ENCODE measurements at regions not wholly inside any gene's neighbourhood (a gene's known extent, or its start where the extent isn't known, plus 50 kb on each side); places are given as distances from the start of the nearest gene placed in this dataset.
"Not testable (repeated sequence)": the region's sequence is repeated elsewhere in the genome, so short reads cannot be mapped to it uniquely, and the experiment has no call there.

DNA sequence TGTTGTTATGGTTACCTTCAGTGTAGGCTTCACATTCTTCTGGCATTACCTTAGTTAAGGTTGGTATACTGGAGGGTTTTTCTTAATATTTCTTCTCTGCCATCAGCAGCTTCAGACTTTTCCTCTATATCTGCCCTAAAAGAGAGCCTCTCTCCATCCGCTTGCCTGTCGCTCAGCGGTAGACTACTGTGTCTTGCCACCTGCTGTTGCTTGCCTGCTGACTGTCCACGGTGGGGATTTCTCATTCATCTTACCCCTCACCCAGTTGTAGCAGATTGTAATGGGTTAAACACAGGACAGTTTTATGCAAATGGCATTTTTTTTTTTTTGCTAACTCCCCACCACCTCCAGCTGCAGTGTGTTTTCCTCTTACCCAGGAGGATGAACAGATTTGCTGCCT, 577.2 kb downstream of the SLITRK5 start:
- Histone ChIP-seq H3K27me3 (ENCODE audit: control insufficient read depth, insufficient read depth, low read length) (no peaks in the 10 kb centered on the region), H3K4me1 (ENCODE audit: control insufficient read depth, insufficient read depth, low read length) (peaks cover 8% of the 10 kb centered on the region), H3K4me3 (ENCODE audit: low read depth, low read length) (no peak overlapping the region), H3K36me3 (ENCODE audit: control insufficient read depth, insufficient read depth, low read length) (no peaks in the 10 kb centered on the region), H3K9ac (ENCODE audit: low read depth, low read length) (no peak overlapping the region), H3K9me3 (ENCODE audit: control insufficient read depth, insufficient read depth, low read length) (no peaks in the 10 kb centered on the region)

- no peaks in the 10 kb centered on the region for H3K27me3 ChIP-seq (ENCODE audit: control insufficient read depth, insufficient read depth, low read length)
- H3K9me3 ChIP-seq (ENCODE audit: control insufficient read depth, insufficient read depth, low read length): no peaks in the 10 kb centered on the region
- no peaks in the 10 kb centered on the region for H3K36me3 ChIP-seq (ENCODE audit: control insufficient read depth, insufficient read depth, low read length)
- H3K9ac ChIP-seq (ENCODE audit: low read depth, low read length): no peak overlapping the region
- H3K4me3 ChIP-seq (ENCODE audit: low read depth, low read length): no peak overlapping the region
- H3K4me1 ChIP-seq (ENCODE audit: control insufficient read depth, insufficient read depth, low read length): no peaks in the 10 kb centered on the region
These were observed 586.5 kb downstream of the SLITRK5 start for GRCh38 chr13:88257706-88258105.

GRCh38 chr13:88263808-88264207, 592.6 kb downstream of the SLITRK5 start:
- Histone ChIP-seq H3K9me3 (ENCODE audit: control insufficient read depth, insufficient read depth, low read length) (no peaks in the 10 kb centered on the region), H3K9ac (ENCODE audit: low read depth, low read length) (no peak overlapping the region), H3K4me3 (ENCODE audit: low read depth, low read length) (no peak overlapping the region), H3K36me3 (ENCODE audit: control insufficient read depth, insufficient read depth, low read length) (no peaks in the 10 kb centered on the region), H3K27me3 (ENCODE audit: control insufficient read depth, insufficient read depth, low read length) (no peaks in the 10 kb centered on the region), H3K4me1 (ENCODE audit: control insufficient read depth, insufficient read depth, low read length) (no peaks in the 10 kb centered on the region)

- H3K27me3 ChIP-seq (ENCODE audit: control insufficient read depth, insufficient read depth, low read length): no peaks in the 10 kb centered on the region
- H3K9me3 ChIP-seq (ENCODE audit: control insufficient read depth, insufficient read depth, low read length): peaks cover 6% of the 10 kb centered on the region
- no peaks in the 10 kb centered on the region for H3K4me1 ChIP-seq (ENCODE audit: control insufficient read depth, insufficient read depth, low read length)
These were observed 610.7 kb downstream of the SLITRK5 start for GRCh38 chr13:88281841-88282240.

GRCh38 chr13:88285329-88285728, 614.2 kb downstream of the SLITRK5 start:
- Histone ChIP-seq H3K36me3 (ENCODE audit: control insufficient read depth, insufficient read depth, low read length) (no peaks in the 10 kb centered on the region), H3K4me1 (ENCODE audit: control insufficient read depth, insufficient read depth, low read length) (no peaks in the 10 kb centered on the region), H3K4me3 (ENCODE audit: low read depth, low read length) (no peak overlapping the region), H3K9ac (ENCODE audit: low read depth, low read length) (no peak overlapping the region), H3K9me3 (ENCODE audit: control insufficient read depth, insufficient read depth, low read length) (peaks cover 6% of the 10 kb centered on the region), H3K27me3 (ENCODE audit: control insufficient read depth, insufficient read depth, low read length) (no peaks in the 10 kb centered on the region)

More at GRCh38 chr13:88281841-88282240, 610.7 kb downstream of the SLITRK5 start:
- Histone ChIP-seq H3K4me3 (ENCODE audit: low read depth, low read length) (no peak overlapping the region), H3K36me3 (ENCODE audit: control insufficient read depth, insufficient read depth, low read length) (no peaks in the 10 kb centered on the region), H3K9ac (ENCODE audit: low read depth, low read length) (no peak overlapping the region)

- H3K27me3 ChIP-seq (ENCODE audit: control insufficient read depth, insufficient read depth, low read length): no peaks in the 10 kb centered on the region
- no peaks in the 10 kb centered on the region for H3K36me3 ChIP-seq (ENCODE audit: control insufficient read depth, insufficient read depth, low read length)
- no peaks in the 10 kb centered on the region for H3K4me1 ChIP-seq (ENCODE audit: control insufficient read depth, insufficient read depth, low read length)
- no peak overlapping the region for H3K4me3 ChIP-seq (ENCODE audit: low read depth, low read length)
- H3K9me3 ChIP-seq (ENCODE audit: control insufficient read depth, insufficient read depth, low read length): peaks cover 6% of the 10 kb centered on the region
- H3K9ac ChIP-seq (ENCODE audit: low read depth, low read length): no peak overlapping the region
These were observed 617.2 kb downstream of the SLITRK5 start for GRCh38 chr13:88288326-88288725.

GRCh38 chr13:88291731-88292130, 620.6 kb downstream of the SLITRK5 start:
- H3K9me3 ChIP-seq (ENCODE audit: control insufficient read depth, insufficient read depth, low read length); H3K4me3 ChIP-seq (ENCODE audit: low read depth, low read length); H3K9ac ChIP-seq (ENCODE audit: low read depth, low read length); H3K27me3 ChIP-seq (ENCODE audit: control insufficient read depth, insufficient read depth, low read length); H3K4me1 ChIP-seq (ENCODE audit: control insufficient read depth, insufficient read depth, low read length); H3K36me3 ChIP-seq (ENCODE audit: control insufficient read depth, insufficient read depth, low read length): not testable (repeated sequence)

DNA sequence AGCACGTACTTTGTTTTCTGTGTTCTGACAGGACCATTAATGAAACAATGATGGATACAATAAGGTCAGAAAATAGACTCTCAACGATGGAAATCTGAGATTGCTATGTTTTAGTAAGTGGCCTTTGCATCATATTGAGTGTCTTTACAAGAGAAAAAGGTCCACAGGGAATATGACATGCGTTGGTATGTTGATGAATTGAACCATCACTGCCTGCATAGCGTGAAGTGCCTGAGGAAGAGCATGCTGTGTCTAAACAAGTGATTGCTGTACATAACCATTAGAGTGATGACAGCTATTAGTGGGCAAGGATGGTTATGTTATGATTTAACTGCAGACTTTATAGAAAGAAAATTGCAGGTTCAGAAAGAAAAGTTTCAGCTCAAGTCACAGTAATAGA, 623.2 kb downstream of the SLITRK5 start:
- Histone ChIP-seq H3K4me3 (ENCODE audit: low read depth, low read length) (no peak overlapping the region), H3K9me3 (ENCODE audit: control insufficient read depth, insufficient read depth, low read length) (no peaks in the 10 kb centered on the region)

DNA sequence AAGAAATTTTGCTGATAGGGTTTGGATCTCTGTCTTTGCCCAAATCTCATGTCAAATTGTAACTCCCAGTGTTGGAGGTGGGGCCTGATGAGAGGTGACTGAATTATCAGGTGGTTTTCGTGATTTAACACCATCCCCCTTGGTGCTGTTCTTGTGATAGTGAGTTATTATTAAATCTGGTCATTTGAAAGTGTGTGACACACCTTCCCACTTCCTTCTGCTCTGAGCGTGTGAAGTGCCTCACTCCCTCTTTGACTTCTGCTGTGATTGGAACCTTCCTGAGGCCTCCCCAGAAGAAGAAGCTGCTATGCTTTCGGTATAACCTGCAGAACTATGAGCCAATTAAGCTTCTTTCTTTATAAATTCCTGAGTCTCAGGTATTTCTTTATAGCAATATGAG, 632.0 kb downstream of the SLITRK5 start:
- no peaks in the 10 kb centered on the region for H3K36me3 ChIP-seq (ENCODE audit: control insufficient read depth, insufficient read depth, low read length)
- no peaks in the 10 kb centered on the region for H3K27me3 ChIP-seq (ENCODE audit: control insufficient read depth, insufficient read depth, low read length)
- H3K4me1 ChIP-seq (ENCODE audit: control insufficient read depth, insufficient read depth, low read length): no peaks in the 10 kb centered on the region
- no peaks in the 10 kb centered on the region for H3K9me3 ChIP-seq (ENCODE audit: control insufficient read depth, insufficient read depth, low read length)
- H3K4me3 ChIP-seq (ENCODE audit: low read depth, low read length): no peak overlapping the region
- no peak overlapping the region for H3K9ac ChIP-seq (ENCODE audit: low read depth, low read length)

More for the DNA sequence above, 623.2 kb downstream of the SLITRK5 start:
- no peaks in the 10 kb centered on the region for H3K4me1 ChIP-seq (ENCODE audit: control insufficient read depth, insufficient read depth, low read length)
- H3K27me3 ChIP-seq (ENCODE audit: control insufficient read depth, insufficient read depth, low read length): no peaks in the 10 kb centered on the region
- H3K36me3 ChIP-seq (ENCODE audit: control insufficient read depth, insufficient read depth, low read length): no peaks in the 10 kb centered on the region
- H3K9ac ChIP-seq (ENCODE audit: low read depth, low read length): no peak overlapping the region

GRCh38 chr13:88303605-88304004, 632.4 kb downstream of the SLITRK5 start:
- Histone ChIP-seq H3K36me3 (ENCODE audit: control insufficient read depth, insufficient read depth, low read length) (no peaks in the 10 kb centered on the region), H3K27me3 (ENCODE audit: control insufficient read depth, insufficient read depth, low read length) (no peaks in the 10 kb centered on the region), H3K4me1 (ENCODE audit: control insufficient read depth, insufficient read depth, low read length) (no peaks in the 10 kb centered on the region), H3K9ac (ENCODE audit: low read depth, low read length) (no peak overlapping the region), H3K4me3 (ENCODE audit: low read depth, low read length) (no peak overlapping the region), H3K9me3 (ENCODE audit: control insufficient read depth, insufficient read depth, low read length) (no peaks in the 10 kb centered on the region)

DNA sequence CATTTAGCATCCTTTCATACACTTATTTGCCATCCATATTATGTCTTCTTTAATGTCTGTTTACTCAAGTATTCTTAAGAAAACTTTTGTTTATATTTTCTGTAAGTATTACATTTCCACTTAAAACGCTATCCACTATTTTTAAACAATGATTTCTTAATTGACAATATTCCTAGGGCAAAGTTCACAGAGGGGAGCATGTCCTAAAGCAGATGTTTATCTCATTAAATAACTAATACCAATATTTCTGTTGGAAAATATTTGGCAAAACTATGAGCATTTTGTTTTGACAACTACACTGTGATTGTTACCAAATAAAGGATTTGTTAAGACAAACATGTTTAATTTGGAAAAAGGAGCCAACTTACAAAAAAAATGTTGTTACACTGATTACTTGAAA, 643.3 kb downstream of the SLITRK5 start:
- H3K9ac ChIP-seq (ENCODE audit: low read depth, low read length): no peak overlapping the region
- no peaks in the 10 kb centered on the region for H3K36me3 ChIP-seq (ENCODE audit: control insufficient read depth, insufficient read depth, low read length)
- no peak overlapping the region for H3K4me3 ChIP-seq (ENCODE audit: low read depth, low read length)
- no peaks in the 10 kb centered on the region for H3K27me3 ChIP-seq (ENCODE audit: control insufficient read depth, insufficient read depth, low read length)
- no peaks in the 10 kb centered on the region for H3K4me1 ChIP-seq (ENCODE audit: control insufficient read depth, insufficient read depth, low read length)
- no peaks in the 10 kb centered on the region for H3K9me3 ChIP-seq (ENCODE audit: control insufficient read depth, insufficient read depth, low read length)

- Histone ChIP-seq H3K9ac (ENCODE audit: low read depth, low read length) (no peak overlapping the region), H3K27me3 (ENCODE audit: control insufficient read depth, insufficient read depth, low read length) (no peaks in the 10 kb centered on the region), H3K4me1 (ENCODE audit: control insufficient read depth, insufficient read depth, low read length) (no peaks in the 10 kb centered on the region), H3K4me3 (ENCODE audit: low read depth, low read length) (no peak overlapping the region), H3K36me3 (ENCODE audit: control insufficient read depth, insufficient read depth, low read length) (no peaks in the 10 kb centered on the region), H3K9me3 (ENCODE audit: control insufficient read depth, insufficient read depth, low read length) (no peaks in the 10 kb centered on the region)
These were observed 657.9 kb downstream of the SLITRK5 start for GRCh38 chr13:88329066-88329465.

GRCh38 chr13:88339271-88339741, 668.1 kb downstream of the SLITRK5 start:
- no peak overlapping the region for H3K4me3 ChIP-seq (ENCODE audit: low read depth, low read length)
- H3K4me1 ChIP-seq (ENCODE audit: control insufficient read depth, insufficient read depth, low read length): no peaks in the 10 kb centered on the region
- no peak overlapping the region for H3K9ac ChIP-seq (ENCODE audit: low read depth, low read length)
- H3K9me3 ChIP-seq (ENCODE audit: control insufficient read depth, insufficient read depth, low read length): no peaks in the 10 kb centered on the region
- no peaks in the 10 kb centered on the region for H3K27me3 ChIP-seq (ENCODE audit: control insufficient read depth, insufficient read depth, low read length)
- H3K36me3 ChIP-seq (ENCODE audit: control insufficient read depth, insufficient read depth, low read length): no peaks in the 10 kb centered on the region
